ENCODE measurements at regions not wholly inside any gene's neighbourhood (a gene's known extent, or its start where the extent isn't known, plus 50 kb on each side); places are given as distances from the start of the nearest gene placed in this dataset.

DNA sequence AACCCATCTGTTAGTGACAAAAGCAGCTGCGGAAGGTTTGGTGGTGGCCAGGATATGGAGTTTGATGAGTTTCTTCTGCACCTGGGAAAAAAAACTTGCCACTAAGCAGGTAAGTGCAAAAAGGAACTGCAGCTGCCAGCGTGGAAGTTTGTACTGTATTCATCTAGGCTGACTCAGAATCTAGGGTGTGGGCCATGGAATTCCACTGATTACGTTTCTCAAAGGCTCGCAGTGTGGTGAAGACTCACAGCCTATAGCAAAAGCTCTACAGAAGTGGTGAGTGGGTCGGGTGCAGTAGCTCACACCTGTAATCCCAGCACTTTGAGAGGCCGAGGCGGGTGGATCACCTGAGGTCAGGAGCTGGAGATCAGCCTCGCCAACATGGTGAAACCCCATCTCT lies 334.6 kb upstream of the GRM7 start:
- Histone ChIP-seq H3K4me1 (ENCODE audit: insufficient read depth, low read length, poor library complexity, severe bottlenecking) (no peaks in the 10 kb centered on the region), H3K79me2 (ENCODE audit: insufficient read depth, low read depth, low read length) (no peaks in the 10 kb centered on the region), H3K9me2 (ENCODE audit: insufficient read depth, low read length) (no peaks in the 10 kb centered on the region), H3K4me2 (ENCODE audit: low read length) (no peak overlapping the region), H3K36me3 (ENCODE audit: insufficient read depth, low read length) (no peaks in the 10 kb centered on the region), H3K4me3 (ENCODE audit: low read depth, low read length, poor library complexity, severe bottlenecking) (no peak overlapping the region), H3K27ac (ENCODE audit: low read depth, low read length, poor library complexity, severe bottlenecking) (no peak overlapping the region), H2AFZ (ENCODE audit: low read length) (no peak overlapping the region), H4K20me1 (ENCODE audit: insufficient read depth, low read length) (no peaks in the 10 kb centered on the region), H3K9me3 (ENCODE audit: low read length) (no peaks in the 10 kb centered on the region)
- TF ChIP-seq, protein P1, sequence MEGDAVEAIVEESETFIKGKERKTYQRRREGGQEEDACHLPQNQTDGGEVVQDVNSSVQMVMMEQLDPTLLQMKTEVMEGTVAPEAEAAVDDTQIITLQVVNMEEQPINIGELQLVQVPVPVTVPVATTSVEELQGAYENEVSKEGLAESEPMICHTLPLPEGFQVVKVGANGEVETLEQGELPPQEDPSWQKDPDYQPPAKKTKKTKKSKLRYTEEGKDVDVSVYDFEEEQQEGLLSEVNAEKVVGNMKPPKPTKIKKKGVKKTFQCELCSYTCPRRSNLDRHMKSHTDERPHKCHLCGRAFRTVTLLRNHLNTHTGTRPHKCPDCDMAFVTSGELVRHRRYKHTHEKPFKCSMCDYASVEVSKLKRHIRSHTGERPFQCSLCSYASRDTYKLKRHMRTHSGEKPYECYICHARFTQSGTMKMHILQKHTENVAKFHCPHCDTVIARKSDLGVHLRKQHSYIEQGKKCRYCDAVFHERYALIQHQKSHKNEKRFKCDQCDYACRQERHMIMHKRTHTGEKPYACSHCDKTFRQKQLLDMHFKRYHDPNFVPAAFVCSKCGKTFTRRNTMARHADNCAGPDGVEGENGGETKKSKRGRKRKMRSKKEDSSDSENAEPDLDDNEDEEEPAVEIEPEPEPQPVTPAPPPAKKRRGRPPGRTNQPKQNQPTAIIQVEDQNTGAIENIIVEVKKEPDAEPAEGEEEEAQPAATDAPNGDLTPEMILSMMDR (conservative IDR thresholded peaks at IDR 0.05; ENCODE audit: low read length): no peak
- no peak for TF ChIP-seq EZH2phosphoT487 (IDR thresholded peaks at IDR 0.05; ENCODE audit: borderline replicate concordance, low read depth, low read length)
- CTCF ChIA-PET (ENCODE audit: unreplicated experiment): no interaction called here
- no TSS peak for BruUV-seq (replicated peaks)
- no peak for DNase-seq (ENCODE audit: low spot score)
- POLR2A ChIA-PET: interaction anchor here (0.5 to 1.1 kb wide), 5 partner anchors 24 to 577 kb away, joined by 3 to 8 read pairs (median 3); no protein-coding TSS in a partner anchor
- intact Hi-C loops (cut with micrococcal nuclease; ENCODE audit: unreplicated experiment): no loop called here

GRCh38 chr3:6526861-6527260 lies 334.1 kb upstream of the GRM7 start:
- no peak overlapping the region for H3K4me2 ChIP-seq (ENCODE audit: low read length)
- H3K79me2 ChIP-seq (ENCODE audit: insufficient read depth, low read depth, low read length): no peaks in the 10 kb centered on the region
- TF ChIP-seq, protein P1 (conservative IDR thresholded peaks at IDR 0.05; ENCODE audit: low read length): no peak
- TF ChIP-seq EZH2phosphoT487 (IDR thresholded peaks at IDR 0.05; ENCODE audit: borderline replicate concordance, low read depth, low read length): no peak
- no peaks in the 10 kb centered on the region for H3K9me2 ChIP-seq (ENCODE audit: insufficient read depth, low read length)
- H3K4me1 ChIP-seq (ENCODE audit: insufficient read depth, low read length, poor library complexity, severe bottlenecking): no peaks in the 10 kb centered on the region
- no peak overlapping the region for H3K27ac ChIP-seq (ENCODE audit: low read depth, low read length, poor library complexity, severe bottlenecking)
- ChIA-PET POLR2A (interaction anchor here (0.5 to 1.1 kb wide), 4 partner anchors 23 to 578 kb away, joined by 3 to 8 read pairs (median 4); no protein-coding TSS in a partner anchor), CTCF (ENCODE audit: unreplicated experiment) (no interaction called here)
- peak; percentile 3 for DNase-seq (ENCODE audit: low spot score)
- no peak overlapping the region for H3K4me3 ChIP-seq (ENCODE audit: low read depth, low read length, poor library complexity, severe bottlenecking)
- intact Hi-C loops (cut with micrococcal nuclease; ENCODE audit: unreplicated experiment): no loop called here
- H3K36me3 ChIP-seq (ENCODE audit: insufficient read depth, low read length): no peaks in the 10 kb centered on the region
- no TSS peak for BruUV-seq (replicated peaks)
- no peaks in the 10 kb centered on the region for H4K20me1 ChIP-seq (ENCODE audit: insufficient read depth, low read length)
- no peaks in the 10 kb centered on the region for H3K9me3 ChIP-seq (ENCODE audit: low read length)
- H2AFZ ChIP-seq (ENCODE audit: low read length): no peak overlapping the region

GRCh38 chr3:6528951-6529350 lies 332.0 kb upstream of the GRM7 start:
- no peak for DNase-seq (ENCODE audit: low spot score)
- TF ChIP-seq, protein P1 (conservative IDR thresholded peaks at IDR 0.05; ENCODE audit: low read length): no peak
- no peak for TF ChIP-seq EZH2phosphoT487 (IDR thresholded peaks at IDR 0.05; ENCODE audit: borderline replicate concordance, low read depth, low read length)
- ChIA-PET CTCF (ENCODE audit: unreplicated experiment) (no interaction called here), POLR2A (no interaction called here)
- H3K9me2 ChIP-seq (ENCODE audit: insufficient read depth, low read length): no peaks in the 10 kb centered on the region
- no peaks in the 10 kb centered on the region for H3K36me3 ChIP-seq (ENCODE audit: insufficient read depth, low read length)
- H3K4me2 ChIP-seq (ENCODE audit: low read length): no peak overlapping the region
- BruUV-seq (replicated peaks): no TSS peak
- no peaks in the 10 kb centered on the region for H3K79me2 ChIP-seq (ENCODE audit: insufficient read depth, low read depth, low read length)
- no peaks in the 10 kb centered on the region for H3K4me1 ChIP-seq (ENCODE audit: insufficient read depth, low read length, poor library complexity, severe bottlenecking)
- H3K27ac ChIP-seq (ENCODE audit: low read depth, low read length, poor library complexity, severe bottlenecking): no peak overlapping the region
- H4K20me1 ChIP-seq (ENCODE audit: insufficient read depth, low read length): no peaks in the 10 kb centered on the region
- no peaks in the 10 kb centered on the region for H3K9me3 ChIP-seq (ENCODE audit: low read length)
- H2AFZ ChIP-seq (ENCODE audit: low read length): no peak overlapping the region
- intact Hi-C loops (cut with micrococcal nuclease; ENCODE audit: unreplicated experiment): no loop called here
- H3K4me3 ChIP-seq (ENCODE audit: low read depth, low read length, poor library complexity, severe bottlenecking): no peak overlapping the region

All from OCI-LY7 (cell line).